ENCODE measurements at regions not wholly inside any gene's neighbourhood (a gene's known extent, or its start where the extent isn't known, plus 50 kb on each side); places are given as distances from the start of the nearest gene placed in this dataset.

DNA sequence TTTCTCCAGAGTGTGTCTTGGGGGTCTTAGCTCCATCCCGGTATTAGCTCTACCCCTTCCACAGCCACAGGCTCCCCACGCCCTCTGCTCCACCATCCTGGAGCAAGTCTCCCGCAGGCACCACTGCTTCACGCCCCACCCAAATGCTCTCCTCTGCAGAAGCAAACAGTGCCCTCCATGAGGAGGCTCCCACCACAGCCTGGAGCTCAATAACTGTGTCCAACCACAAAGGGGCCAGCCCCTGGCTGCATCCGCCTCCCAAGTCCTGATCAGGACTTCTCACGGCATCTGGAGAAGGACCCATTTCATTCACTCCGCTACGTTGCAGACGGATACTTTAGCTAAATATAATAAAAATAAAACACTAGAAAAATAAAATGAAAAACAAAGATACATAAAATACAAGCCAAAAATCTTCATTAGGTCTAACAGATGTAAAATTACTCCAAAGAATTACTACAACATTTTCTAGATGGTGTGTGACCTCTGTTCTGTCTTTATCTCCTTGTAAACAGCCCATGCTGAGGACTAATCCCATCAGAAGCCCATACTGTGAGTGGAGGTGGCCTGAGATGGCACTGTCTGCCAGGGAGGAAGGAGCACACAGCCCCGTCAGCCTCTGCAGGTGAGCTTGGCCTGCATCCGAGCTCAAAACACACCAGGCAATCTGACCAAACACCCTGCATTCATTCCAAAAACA lies 210.8 kb upstream of the RAB6C start:
- no peak for DNase-seq (ENCODE audit: low read depth)

DNA sequence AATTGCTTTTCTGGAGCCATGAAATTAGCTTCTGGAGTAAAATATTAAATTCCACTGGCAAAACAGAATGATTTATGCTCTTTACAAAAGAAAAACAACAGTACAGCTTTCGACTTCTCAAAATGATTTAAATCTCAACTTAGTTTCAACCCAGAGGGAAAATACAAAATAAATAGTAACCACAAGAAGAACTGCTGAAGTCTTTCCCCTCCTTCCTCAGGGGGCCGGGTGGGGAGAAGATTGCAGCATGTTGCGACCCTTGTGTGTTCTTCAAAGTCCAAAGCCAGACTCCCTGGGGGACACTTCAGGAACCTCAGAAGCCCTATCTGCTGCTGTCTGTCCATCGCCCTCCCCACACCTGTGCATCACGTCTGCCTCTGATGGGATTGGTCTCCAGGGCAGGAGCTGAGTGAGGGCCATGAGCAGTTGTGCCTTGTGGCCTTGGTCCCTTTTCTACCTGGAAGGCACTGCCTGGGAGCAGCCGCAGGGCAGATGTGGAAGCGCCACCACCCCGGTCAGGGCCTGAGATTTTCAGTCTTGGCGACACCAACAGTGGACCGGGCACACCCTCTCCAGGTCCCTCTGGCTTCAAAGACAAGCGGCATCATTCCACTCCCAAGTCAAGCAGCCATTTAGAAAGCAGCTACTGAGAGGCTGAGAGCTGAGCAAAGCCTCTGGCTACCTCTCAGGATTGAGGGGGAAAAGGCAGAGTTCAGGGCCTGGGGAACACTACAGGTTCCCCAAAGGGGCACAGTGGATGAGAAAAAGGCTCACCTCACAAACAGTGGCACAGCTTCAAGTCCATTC lies 210.1 kb upstream of the RAB6C start:
- DNase-seq (ENCODE audit: low read depth): no peak

DNA sequence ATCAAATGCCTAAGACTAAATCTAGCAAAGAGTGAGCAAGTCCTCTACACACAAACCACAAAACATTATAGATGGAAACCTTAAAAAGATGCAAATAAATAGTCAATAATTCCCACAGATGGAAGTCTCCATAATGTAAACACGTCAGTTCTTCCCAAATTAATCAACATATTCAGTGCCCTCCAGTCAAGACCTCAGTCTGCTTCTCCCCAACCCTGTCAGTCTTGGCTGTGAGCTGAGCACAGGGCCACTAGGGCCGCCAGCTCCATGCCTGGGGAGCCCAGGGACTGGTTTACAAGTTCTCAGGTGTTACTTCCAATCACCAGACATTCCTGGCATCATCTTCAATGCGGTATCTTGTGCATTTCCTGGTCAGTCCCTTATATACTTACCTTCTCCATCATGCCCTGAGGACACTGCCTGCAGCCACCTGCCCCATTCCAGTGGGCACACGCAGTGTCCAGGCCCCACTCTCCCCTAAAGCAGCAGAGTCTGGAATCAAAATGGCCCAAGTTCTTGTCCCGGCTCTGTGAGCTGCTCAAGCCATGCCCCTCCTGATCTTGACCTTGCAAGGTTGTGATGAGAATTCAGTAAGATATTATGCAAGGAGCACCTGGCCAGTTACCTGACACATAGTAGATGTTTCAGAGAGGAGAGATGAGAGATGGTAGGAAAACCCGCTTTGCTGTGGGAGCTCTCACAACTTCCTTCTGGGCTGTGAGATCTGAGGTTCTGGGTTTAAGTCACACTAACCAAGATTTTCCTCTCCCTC lies 207.9 kb upstream of the RAB6C start:
- no peak for DNase-seq (ENCODE audit: low read depth)

DNA sequence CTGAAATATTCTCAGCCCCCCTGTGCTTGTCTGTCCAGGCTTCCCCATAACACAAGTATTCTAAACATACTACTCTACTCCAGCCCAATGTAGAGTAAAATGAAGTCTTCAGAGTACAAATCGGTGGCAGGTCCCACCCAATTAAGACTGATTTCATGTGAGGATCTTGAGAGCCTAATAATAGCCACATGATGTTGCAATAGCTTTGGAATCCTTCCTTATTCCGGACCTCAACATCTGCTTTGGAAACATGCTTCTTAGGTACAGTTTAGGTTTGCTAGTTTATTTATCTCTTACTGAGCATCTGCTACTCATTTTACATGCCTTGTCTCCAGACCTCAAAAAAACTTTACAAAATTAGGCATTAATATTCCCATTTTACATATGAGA lies 207.3 kb upstream of the RAB6C start:
- DNase-seq (ENCODE audit: low read depth): no peak

DNA sequence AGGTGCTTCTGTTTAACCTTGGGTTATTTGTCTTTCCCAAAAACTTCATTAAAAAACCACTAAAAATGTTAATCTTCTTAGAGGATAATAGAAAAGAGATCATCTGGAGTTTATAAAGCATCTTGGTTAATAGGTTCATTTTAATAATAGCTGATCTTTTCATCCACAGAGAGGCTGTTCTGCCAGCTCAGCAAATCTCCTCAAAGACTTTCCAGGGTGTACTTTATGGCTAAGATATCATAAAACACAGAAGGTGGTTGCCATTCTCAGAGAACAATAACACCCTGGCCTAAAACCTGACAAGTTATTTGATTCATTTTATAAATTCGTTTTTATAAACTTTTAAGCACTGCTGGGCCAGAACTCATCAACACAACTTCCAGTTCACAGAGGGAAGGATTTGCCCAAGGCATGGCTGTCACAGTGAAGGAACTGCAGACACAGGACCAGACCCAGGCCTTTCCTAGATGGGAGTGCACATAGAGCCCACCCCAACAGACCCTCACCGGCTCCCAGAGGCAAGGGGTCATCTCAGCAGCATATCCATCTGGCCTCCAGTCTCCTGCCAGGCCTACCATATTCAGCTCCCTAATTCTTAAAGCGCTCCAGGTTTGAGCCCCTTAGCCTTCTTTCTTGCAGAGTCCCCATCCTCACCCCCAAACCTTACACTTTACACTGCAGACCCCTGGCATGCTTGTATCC lies 203.4 kb upstream of the RAB6C start:
- no peak for DNase-seq (ENCODE audit: low read depth)

DNA sequence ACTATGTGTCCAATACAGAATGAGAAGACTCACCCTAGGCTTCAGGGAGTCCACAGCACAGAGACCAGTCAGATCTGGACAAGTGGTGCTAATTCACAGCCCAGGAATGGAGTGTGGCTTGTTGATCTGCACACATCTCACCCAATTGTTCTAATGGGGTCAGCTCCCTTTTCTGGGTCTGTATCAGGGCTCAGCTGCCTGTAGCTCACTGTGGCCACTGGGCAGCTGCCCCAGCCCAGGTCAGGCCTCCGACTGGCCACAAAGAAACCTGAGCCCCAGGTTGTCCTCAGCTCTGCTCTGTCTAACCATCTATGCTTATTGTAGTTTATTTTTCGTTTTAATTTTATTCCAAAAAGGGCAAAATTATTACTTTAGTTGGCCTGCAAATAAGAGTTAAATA lies 202.3 kb upstream of the RAB6C start:
- no peak for DNase-seq (ENCODE audit: low read depth)

DNA sequence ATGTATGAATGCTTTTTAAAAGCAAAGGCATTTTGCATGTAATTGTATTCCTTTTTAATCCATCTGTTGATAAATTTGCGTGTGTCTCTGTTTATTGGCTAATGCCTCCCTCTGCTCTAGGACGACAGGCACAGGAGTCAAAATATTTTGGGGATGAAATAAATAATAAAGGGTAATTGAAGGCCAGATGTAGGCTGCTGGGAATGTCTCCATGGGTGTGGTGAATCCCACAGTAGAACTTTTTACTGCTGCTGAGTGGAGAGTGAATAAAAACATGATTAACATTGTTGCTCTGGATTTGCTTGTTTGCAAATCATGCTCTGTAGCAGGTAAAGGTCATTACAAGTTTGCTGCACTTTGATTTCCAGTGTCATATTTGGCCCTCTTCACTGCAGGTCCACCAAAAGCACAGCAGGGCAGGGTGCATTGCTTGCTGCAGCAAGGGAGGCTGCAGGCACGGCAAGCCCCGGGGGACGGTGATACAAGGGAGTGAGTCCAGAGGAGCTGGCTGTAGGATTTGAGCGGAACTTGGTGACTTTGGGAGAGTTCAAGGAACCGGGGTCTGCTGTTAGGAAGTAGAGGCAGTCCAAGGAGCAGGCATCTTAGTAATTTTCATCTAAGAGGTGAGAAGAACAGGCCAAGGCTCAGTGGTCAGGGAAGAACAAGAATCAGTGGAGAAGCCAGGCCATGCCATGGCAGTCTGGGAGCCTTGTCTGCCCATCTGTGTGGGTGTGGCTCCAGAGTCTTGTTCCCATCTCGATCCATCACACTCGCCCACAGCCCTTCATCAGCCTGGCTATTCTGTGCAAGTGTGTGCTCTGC lies 201.5 kb upstream of the RAB6C start:
- DNase-seq (ENCODE audit: low read depth): no peak

DNA sequence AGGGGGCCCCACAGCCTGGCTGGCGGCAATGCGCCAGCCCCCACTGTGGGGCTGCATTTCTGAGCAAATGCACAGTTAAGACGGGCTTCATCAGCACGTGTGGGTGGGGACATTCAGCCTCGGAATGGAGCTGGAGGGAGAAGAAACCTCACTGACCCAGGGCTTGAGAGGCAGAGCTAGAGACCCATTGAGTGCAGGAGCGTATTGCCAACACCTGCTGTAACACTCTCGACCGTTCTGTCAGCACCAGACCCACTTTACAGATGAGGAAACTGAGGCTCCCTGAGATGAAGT lies 200.9 kb upstream of the RAB6C start:
- no peak for DNase-seq (ENCODE audit: low read depth)

DNA sequence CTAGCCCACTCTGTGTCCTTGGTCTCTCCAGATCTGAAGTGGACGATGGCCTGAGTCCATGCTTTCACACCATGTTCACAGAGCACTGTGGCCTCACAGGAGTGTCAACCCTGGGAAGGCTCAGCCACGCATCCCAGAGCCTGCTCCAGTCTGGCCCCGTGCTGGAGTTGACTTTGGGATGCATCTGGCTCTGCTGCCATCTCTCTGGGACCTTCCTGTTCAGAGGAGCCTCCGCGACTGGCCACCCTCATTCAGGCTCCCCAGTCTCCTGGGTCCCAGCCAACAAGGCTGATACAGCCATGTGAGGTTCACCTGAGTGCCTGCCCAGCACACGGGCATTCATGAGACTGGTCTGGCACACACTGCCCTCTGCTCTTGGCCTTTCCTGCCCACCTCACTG lies 199.7 kb upstream of the RAB6C start:
- no peak for DNase-seq (ENCODE audit: low read depth)

DNA sequence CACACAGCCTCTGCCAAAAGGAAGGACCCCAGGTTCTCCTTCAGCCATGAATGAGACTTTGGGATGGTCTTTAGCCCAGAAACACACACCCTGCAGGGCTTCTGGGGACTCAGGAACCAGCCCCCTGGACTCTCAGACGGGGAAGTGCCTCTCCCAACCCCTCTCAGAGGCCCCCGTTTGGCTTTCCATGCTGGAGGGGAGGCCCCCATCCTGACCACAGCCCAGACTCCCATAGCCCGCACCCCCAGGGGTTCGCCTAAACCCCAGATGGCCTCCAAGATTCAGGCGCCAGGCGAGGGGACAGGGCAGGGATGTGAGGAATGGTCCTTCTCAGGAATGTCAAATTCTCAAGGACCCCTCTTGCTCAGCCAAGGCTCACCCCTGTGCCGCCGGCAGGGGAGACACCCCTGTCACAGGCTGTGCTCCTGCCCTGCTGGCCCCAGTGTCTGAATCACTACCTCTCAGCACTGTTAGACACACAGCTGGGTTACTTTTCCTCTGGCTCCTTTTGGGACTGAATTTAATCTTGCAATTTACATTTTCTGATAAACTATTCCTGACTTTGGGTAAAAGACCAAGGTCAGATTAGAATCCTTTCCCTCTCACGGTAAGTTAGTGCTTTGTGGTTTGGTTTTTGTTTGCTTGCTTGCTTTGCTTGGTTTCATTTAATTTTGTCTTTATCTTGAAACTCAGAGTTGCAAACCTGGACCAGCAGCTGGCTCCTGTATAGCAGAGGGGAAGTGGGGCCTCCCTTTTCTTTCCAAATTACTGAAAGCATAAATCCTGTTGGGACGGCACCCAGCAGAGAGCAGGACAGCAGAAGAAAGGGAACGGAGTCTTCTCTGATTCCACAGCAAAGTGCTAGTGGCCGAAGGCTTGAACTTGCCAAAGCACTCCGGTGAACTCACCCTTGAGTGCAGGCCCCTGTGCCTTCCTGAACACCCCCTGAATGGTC lies 198.9 kb upstream of the RAB6C start:
- no peak for DNase-seq (ENCODE audit: low read depth)

DNA sequence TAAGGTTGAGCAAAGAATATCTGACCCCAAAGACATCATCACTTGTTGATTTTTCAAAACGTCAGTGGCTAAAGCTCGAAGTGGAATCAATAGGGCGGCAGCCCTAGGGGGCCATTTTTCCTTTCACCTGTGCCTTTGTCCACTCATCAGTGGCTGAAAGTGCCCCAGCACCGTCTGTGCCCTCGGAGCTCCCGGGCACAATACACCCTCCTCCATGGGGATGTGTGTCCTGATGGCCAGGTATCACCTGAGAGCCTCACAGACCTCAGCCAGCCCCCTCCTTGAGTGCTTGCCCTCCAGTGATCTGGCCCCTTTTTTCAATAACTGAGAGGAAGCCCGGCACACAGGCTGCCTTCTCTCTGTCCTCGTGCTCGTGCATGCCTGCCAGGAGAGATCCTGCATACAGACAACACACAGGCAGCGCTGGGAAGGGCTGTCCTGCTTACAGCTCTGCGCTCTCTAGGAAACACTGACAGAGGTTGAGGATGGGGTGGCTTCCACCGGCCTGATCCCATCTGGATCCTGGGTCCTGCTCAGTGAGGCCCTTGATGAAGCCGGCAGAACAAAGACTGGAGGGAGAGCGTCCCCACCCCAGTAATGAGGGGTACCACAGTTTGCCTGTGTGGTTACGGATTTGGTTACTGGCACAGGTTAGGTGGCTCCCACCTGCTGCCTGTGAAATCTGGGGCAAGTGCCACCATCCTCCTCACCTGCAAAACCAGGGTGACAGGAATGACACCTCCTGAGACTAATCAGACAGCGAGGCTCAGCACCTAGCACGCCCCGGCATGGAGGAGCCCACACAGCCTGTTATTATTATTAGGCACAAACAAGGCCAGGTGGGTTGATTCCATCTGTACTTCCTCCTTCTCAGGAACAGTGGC lies 197.5 kb upstream of the RAB6C start:
- no peak for DNase-seq (ENCODE audit: low read depth)

DNA sequence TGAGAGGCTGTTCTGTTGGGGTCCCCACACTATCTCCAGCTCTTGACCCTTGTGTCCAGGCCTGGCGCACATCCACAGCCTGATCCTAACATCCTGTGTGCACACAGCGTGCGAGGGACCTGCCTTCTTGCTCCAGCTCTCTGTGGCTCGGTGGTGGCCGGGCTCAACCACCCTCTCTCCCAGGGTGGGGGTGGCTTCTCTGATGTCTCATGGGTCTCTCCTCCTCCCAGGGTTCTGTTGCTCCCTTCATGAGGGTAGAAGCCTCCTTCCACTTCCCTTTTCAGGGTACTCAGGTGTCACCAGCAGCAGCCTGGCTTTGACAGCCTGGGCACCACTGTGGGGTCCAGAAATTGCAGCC lies 196.9 kb upstream of the RAB6C start:
- no peak for DNase-seq (ENCODE audit: low read depth)

DNA sequence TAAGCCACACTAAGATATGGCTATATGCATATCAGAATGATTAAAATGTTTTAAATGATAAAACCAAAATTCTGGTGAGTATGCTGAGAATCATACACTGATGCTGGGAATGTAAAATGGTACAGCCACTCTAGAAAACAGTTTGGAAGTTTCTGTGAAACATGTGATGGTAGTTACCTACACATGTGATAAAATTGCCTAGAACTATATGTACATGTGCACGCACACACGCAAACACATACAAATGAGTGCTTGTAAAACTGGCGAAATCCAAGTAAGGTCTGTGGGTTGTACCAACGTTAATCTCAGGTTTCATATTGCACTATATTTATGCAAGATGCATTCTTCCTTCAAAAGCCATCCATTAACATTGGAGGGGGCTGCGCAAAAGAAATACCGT lies 195.0 kb upstream of the RAB6C start:
- no peak for DNase-seq (ENCODE audit: low read depth)

DNA sequence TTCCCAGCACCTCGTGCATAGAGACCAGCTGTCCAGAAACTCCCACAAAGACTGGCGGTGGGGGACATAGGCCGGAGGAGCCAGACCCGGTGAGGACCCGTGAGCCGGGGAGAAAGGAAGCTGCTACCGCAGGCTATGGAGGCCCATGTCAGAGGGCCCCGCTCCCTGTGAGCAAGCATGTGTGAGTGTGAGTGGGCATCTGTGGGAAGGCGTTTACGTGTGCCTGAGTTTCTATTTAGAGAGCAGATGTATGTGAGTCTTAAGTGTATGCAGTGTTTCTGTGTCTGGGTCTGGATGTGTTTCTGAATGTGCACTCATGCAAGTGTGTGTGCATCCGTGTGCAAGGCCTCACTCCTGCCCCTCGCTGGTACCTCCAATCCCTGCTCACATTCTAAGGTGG lies 187.8 kb upstream of the RAB6C start:
- no peak for DNase-seq (ENCODE audit: low read depth)

DNA sequence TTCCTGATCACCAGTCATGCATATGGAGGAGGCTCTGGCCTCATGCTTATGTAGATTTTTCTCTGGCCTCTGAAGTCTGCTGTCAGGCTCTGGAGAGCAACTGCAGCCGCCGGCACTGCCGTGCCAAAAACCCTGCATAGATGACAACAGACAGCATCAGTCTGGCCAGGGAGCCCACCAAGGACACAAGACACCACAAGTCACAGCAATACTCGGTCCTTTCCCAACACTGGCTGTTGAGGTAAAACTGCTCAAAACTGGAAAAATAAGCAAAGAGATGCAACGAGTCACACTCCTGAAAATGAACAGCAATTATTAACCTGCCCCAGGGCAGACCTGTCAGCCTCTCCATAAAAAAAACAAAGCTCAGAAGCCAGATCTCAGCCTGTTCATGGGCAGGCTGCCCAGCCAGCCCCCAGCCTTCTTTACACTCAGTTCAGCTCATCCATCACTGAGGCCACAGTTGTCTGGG lies 186.0 kb upstream of the RAB6C start:
- no peak for DNase-seq (ENCODE audit: low read depth)

DNA sequence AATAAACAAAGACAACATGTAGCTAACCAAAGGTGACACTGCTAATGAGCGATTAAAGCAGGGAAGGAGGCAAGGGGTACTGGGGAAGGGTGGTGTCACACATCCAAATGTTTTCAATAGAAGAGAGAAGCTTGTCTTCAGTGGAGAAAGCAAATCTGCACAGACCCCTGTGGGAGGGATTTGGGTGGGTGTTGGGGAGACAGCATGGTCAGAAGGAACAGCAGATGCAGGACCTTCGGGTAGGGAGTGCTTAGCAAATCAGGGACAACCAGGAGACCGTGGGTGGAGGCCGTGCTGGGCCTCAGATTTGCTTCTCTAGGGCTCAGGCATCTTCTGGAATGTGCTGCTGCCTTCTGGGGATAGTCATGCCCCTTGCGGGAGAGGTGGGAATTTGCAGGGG lies 185.3 kb upstream of the RAB6C start:
- DNase-seq (ENCODE audit: low read depth): no peak

DNA sequence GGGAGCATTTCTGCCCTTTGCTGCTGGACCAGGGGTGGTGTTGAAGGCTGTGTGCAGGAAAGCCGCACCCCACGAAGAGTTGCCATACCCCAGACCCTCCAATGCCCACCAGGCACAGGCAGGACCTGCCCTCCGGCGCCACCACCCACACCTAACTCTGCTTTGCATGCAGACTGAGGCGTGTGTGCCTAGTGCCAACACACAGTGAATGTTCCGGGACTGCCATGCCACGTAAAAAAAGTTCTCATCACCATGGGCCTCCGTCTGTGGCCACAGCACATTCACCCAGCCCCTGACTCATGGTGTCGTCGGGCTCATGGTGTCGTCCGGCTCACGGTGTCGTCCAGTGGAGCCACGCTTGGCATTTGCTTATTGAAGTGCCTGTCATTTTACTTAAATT lies 184.9 kb upstream of the RAB6C start:
- DNase-seq (ENCODE audit: low read depth): no peak

DNA sequence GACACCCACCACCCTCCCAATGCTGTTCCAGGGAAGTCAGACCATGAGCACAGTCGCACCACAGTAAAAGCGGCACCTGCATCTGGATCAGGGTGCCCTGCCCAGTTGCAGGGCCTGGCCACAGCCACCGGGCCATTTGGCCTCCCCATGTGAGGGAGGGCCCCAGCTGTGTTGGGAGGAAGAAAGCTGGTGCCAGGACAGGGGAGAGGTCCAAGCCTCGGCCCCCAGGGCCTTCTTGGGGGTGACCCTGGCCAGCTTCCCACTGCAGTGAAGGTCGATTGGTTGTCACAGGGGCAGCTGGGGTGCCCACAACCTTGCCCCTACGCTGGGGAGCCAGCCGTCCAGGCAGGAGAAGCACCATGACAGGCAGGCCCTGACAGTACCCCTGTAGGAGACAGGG lies 183.2 kb upstream of the RAB6C start:
- DNase-seq (ENCODE audit: low read depth): no peak

DNA sequence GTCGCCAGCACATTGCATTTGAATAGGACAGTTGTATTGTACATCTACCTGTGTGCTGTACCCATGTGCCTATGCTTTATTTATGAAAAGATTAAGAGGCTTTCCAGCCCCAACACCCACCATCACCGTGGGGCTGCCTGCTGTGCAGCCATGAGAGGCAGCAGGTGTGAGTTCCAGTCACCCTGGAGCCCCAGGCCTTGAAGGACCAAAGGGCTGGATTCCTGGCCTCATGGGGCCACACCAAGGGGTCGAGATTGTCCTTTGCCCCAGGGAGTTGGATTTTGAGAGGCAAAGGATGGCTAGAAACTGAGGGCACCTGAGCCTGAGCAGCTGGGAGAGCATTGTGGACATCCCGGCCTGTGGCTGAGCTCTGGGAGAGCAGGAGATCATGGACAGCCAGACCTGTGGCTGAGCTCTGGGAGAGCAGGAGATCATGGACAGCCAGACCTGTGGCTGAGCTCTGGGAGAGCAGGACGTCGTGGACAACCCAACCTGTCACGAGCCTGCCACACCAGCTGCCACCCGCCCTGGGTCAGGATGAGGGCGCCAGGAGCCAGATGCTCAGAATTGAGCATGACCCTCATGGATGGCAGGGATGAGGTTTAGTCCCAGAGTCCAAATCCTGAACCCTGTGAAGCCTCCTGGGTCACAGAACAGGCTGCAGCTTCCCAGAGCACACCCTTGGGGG lies 182.5 kb upstream of the RAB6C start:
- DNase-seq (ENCODE audit: low read depth): no peak

All from amniotic epithelial cell (primary cell).